ENCODE measurements at regions not wholly inside any gene's neighbourhood (a gene's known extent, or its start where the extent isn't known, plus 50 kb on each side); places are given as distances from the start of the nearest gene placed in this dataset.
"Not testable (repeated sequence)": the region's sequence is repeated elsewhere in the genome, so short reads cannot be mapped to it uniquely, and the experiment has no call there.

- no peak for DNase-seq (ENCODE audit: low spot score)
These were observed 560.7 kb upstream of the CRIM1 start for GRCh38 chr2:35794796-35795450.

GRCh38 chr2:35790292-35790691 is 565.3 kb upstream of the CRIM1 start:
- DNase-seq (ENCODE audit: low spot score), result no peak

GRCh38 chr2:35788543-35788942 is 567.0 kb upstream of the CRIM1 start:
- DNase-seq (ENCODE audit: low spot score), result no peak

- DNase-seq (ENCODE audit: low spot score), result no peak
These were observed 568.1 kb upstream of the CRIM1 start for GRCh38 chr2:35787302-35788031.

GRCh38 chr2:35785564-35785963 is 570.0 kb upstream of the CRIM1 start:
- no peak for DNase-seq (ENCODE audit: low spot score)

- DNase-seq (ENCODE audit: low spot score), result no peak
These were observed 570.8 kb upstream of the CRIM1 start for GRCh38 chr2:35784777-35785176.

GRCh38 chr2:35783723-35784122 is 571.9 kb upstream of the CRIM1 start:
- DNase-seq (ENCODE audit: low spot score), result no peak

GRCh38 chr2:35741556-35741955 is 614.0 kb upstream of the CRIM1 start:
- no peak for DNase-seq (ENCODE audit: low spot score)

- no peak for DNase-seq (ENCODE audit: low spot score)
These were observed 623.9 kb upstream of the CRIM1 start for GRCh38 chr2:35731674-35732073.

- DNase-seq (ENCODE audit: low spot score), result no peak
These were observed 640.7 kb upstream of the CRIM1 start for GRCh38 chr2:35714883-35715282.

- DNase-seq (ENCODE audit: low spot score), result no peak
These were observed 647.1 kb upstream of the CRIM1 start for GRCh38 chr2:35708411-35708923.

GRCh38 chr2:35688309-35688708 is 667.3 kb upstream of the CRIM1 start:
- no peak for DNase-seq (ENCODE audit: low spot score)

- DNase-seq (ENCODE audit: low spot score), result no peak
These were observed 703.8 kb upstream of the CRIM1 start for GRCh38 chr2:35651688-35652323.

GRCh38 chr2:35614640-35615039 is 740.9 kb upstream of the CRIM1 start:
- DNase-seq (ENCODE audit: low spot score), result no peak

GRCh38 chr2:35606394-35606793 is 749.2 kb upstream of the CRIM1 start:
- DNase-seq (ENCODE audit: low spot score), result no peak

GRCh38 chr2:35598310-35598709 is 757.3 kb upstream of the CRIM1 start:
- no peak for DNase-seq (ENCODE audit: low spot score)

- DNase-seq (ENCODE audit: low spot score), result no peak
These were observed 763.7 kb upstream of the CRIM1 start for GRCh38 chr2:35591886-35592285.

- DNase-seq (ENCODE audit: low spot score), result no peak
These were observed 769.6 kb upstream of the CRIM1 start for GRCh38 chr2:35585972-35586371.

GRCh38 chr2:35582637-35583036 is 772.9 kb upstream of the CRIM1 start:
- DNase-seq (ENCODE audit: low spot score), result no peak

GRCh38 chr2:35580956-35581355 is 774.6 kb upstream of the CRIM1 start:
- no peak for DNase-seq (ENCODE audit: low spot score)

GRCh38 chr2:35568574-35568973 is 787.0 kb upstream of the CRIM1 start:
- not testable (repeated sequence) for DNase-seq (ENCODE audit: low spot score)

GRCh38 chr2:35562488-35562887 is 793.1 kb upstream of the CRIM1 start:
- DNase-seq (ENCODE audit: low spot score), result no peak

- no peak for DNase-seq (ENCODE audit: low spot score)
These were observed 807.4 kb upstream of the CRIM1 start for GRCh38 chr2:35548171-35548570.
